Colonic mucosa (tissue), 4 donors: ENCODE measurements at regions not wholly inside any gene's neighbourhood (a gene's known extent, or its start where the extent isn't known, plus 50 kb on each side); places are given as distances from the start of the nearest gene placed in this dataset.

Experiments
- DNase-seq: peaks from one replicate; pipeline ENCODE4 v3.0.0-alpha.2; 2020
- H3K27ac ChIP-seq: fragments of 200-600 bp; one replicate; pipeline ENCODE4 v1.8.0; 2021
- H3K27me3 ChIP-seq: fragments of 200-600 bp; one replicate; pipeline ENCODE4 v1.8.0; 2021
- H3K36me3 ChIP-seq: fragments of 200-600 bp; one replicate; pipeline ENCODE4 v1.8.0; 2021
- H3K4me1 ChIP-seq: fragments of 200-600 bp; one replicate; pipeline ENCODE4 v1.8.0; 2021; ENCODE audit warnings: mild to moderate bottlenecking
- H3K4me3 ChIP-seq: fragments of 200-600 bp; one replicate; pipeline ENCODE4 v1.8.0; 2021
- H3K9ac ChIP-seq, 2 donors: one replicate each; pipeline ENCODE4 v1.7.0; 2013; ENCODE audit warnings: control low read depth in 2 of 2, low read depth in 2 of 2, low read length in 2 of 2
- H3K9me3 ChIP-seq: fragments of 200-600 bp; one replicate; pipeline ENCODE4 v1.8.0; 2021
- CTCF ChIP-seq: fragments of 200-600 bp; IDR thresholded peaks from one replicate; pipeline ENCODE4 v1.8.0; 2022; ENCODE audit warnings: antibody characterized with exemption, mild to moderate bottlenecking
- intact Hi-C: fragments of 100-400 bp; cut with DNase I; formaldehyde crosslinking; loops from one replicate; pipeline ENCODE4 v1.14.1; 2022
- donor health status: healthy.
- donor health status: DM: no; HTN: no; CAD: no.
- donor health status: DM: no; HTN: no; CAD: no.

GRCh38 chr4:124178449-124179021 lies 534.0 kb downstream of the ANKRD50 start:
- no peak overlapping the region for H3K27ac ChIP-seq
- intact Hi-C loops: no loop called here
- H3K9ac ChIP-seq: no peak overlapping the region

GRCh38 chr4:124179506-124180186 lies 532.9 kb downstream of the ANKRD50 start:
- Histone ChIP-seq H3K9ac (no peak overlapping the region), H3K27me3 (no peaks in the 10 kb centered on the region), H3K4me3 (no peak overlapping the region), H3K27ac (no peak overlapping the region), H3K9me3 (no peaks in the 10 kb centered on the region), H3K36me3 (no peaks in the 10 kb centered on the region), H3K4me1 (no peaks in the 10 kb centered on the region)
- intact Hi-C loops: no loop called here
- no peak for TF ChIP-seq CTCF
- no peak for DNase-seq

More at GRCh38 chr4:124178449-124179021, 534.0 kb downstream of the ANKRD50 start:
- Histone ChIP-seq H3K4me3 (no peak overlapping the region), H3K4me1 (no peaks in the 10 kb centered on the region), H3K27me3 (no peaks in the 10 kb centered on the region), H3K36me3 (no peaks in the 10 kb centered on the region), H3K9me3 (no peaks in the 10 kb centered on the region)
- TF ChIP-seq CTCF: no peak
- DNase-seq: no peak

- intact Hi-C loops: no loop called here
- Histone ChIP-seq H3K9ac (no peak overlapping the region), H3K36me3 (no peaks in the 10 kb centered on the region), H3K4me1 (no peaks in the 10 kb centered on the region), H3K9me3 (no peaks in the 10 kb centered on the region), H3K27ac (no peak overlapping the region), H3K4me3 (no peak overlapping the region), H3K27me3 (no peaks in the 10 kb centered on the region)
- DNase-seq: no peak
- no peak for TF ChIP-seq CTCF
These were observed 531.5 kb downstream of the ANKRD50 start for GRCh38 chr4:124181039-124181438.

GRCh38 chr4:124183231-124183630 lies 529.3 kb downstream of the ANKRD50 start:
- Histone ChIP-seq H3K27me3 (no peaks in the 10 kb centered on the region), H3K4me1 (no peaks in the 10 kb centered on the region), H3K36me3 (no peaks in the 10 kb centered on the region), H3K9ac (no peak overlapping the region), H3K27ac (no peak overlapping the region), H3K9me3 (no peaks in the 10 kb centered on the region), H3K4me3 (no peak overlapping the region)
- no peak for DNase-seq
- TF ChIP-seq CTCF: no peak
- intact Hi-C loops: no loop called here

- no peak for DNase-seq
- H3K27ac ChIP-seq: no peak overlapping the region
- H3K4me3 ChIP-seq: no peak overlapping the region
- no peaks in the 10 kb centered on the region for H3K9me3 ChIP-seq
- no peak for TF ChIP-seq CTCF
- no peak overlapping the region for H3K9ac ChIP-seq
- no peaks in the 10 kb centered on the region for H3K36me3 ChIP-seq
- intact Hi-C loops: no loop called here
- no peaks in the 10 kb centered on the region for H3K4me1 ChIP-seq
- H3K27me3 ChIP-seq: no peaks in the 10 kb centered on the region
These were observed 528.6 kb downstream of the ANKRD50 start for GRCh38 chr4:124183926-124184325.
